ENCODE measurements at regions not wholly inside any gene's neighbourhood (a gene's known extent, or its start where the extent isn't known, plus 50 kb on each side); places are given as distances from the start of the nearest gene placed in this dataset.

GRCh38 chr10:3554121-3554522 lies 230.9 kb downstream of the KLF6 start:
- no peak for TF ChIP-seq POLR2AphosphoS5 (IDR thresholded peaks at IDR 0.05; ENCODE audit: low read depth, low read length)
- TF ChIP-seq SIN3A (IDR thresholded peaks at IDR 0.05; ENCODE audit: borderline replicate concordance, insufficient read depth, low read length) = no peak
- no peak for TF ChIP-seq FOXP2 (optimal IDR thresholded peaks at IDR 0.05; ENCODE audit: borderline replicate concordance, extremely low read depth, extremely low read length, insufficient read depth)
- no peak for TF ChIP-seq TAF1 (IDR thresholded peaks at IDR 0.05; ENCODE audit: borderline replicate concordance, insufficient read depth, low read length)
- no peak for TF ChIP-seq REST (IDR thresholded peaks at IDR 0.05; ENCODE audit: insufficient read depth in 1 of 2, low read depth in 2 of 2, low read length in 2 of 2)

- TF ChIP-seq SIN3A (IDR thresholded peaks at IDR 0.05; ENCODE audit: borderline replicate concordance, insufficient read depth, low read length) = no peak
- TF ChIP-seq REST (IDR thresholded peaks at IDR 0.05; ENCODE audit: insufficient read depth in 1 of 2, low read depth in 2 of 2, low read length in 2 of 2) = no peak
- TF ChIP-seq FOXP2 (optimal IDR thresholded peaks at IDR 0.05; ENCODE audit: borderline replicate concordance, extremely low read depth, extremely low read length, insufficient read depth) = no peak
- TF ChIP-seq POLR2AphosphoS5 (IDR thresholded peaks at IDR 0.05; ENCODE audit: low read depth, low read length) = no peak
- no peak for TF ChIP-seq TAF1 (IDR thresholded peaks at IDR 0.05; ENCODE audit: borderline replicate concordance, insufficient read depth, low read length)
Observed at GRCh38 chr10:3552281-3552680, 232.7 kb downstream of the KLF6 start.

- TF ChIP-seq FOXP2 (optimal IDR thresholded peaks at IDR 0.05; ENCODE audit: borderline replicate concordance, extremely low read depth, extremely low read length, insufficient read depth) (no peak), REST (IDR thresholded peaks at IDR 0.05; ENCODE audit: insufficient read depth in 1 of 2, low read depth in 2 of 2, low read length in 2 of 2) (no peak), TAF1 (IDR thresholded peaks at IDR 0.05; ENCODE audit: borderline replicate concordance, insufficient read depth, low read length) (no peak), SIN3A (IDR thresholded peaks at IDR 0.05; ENCODE audit: borderline replicate concordance, insufficient read depth, low read length) (no peak), POLR2AphosphoS5 (IDR thresholded peaks at IDR 0.05; ENCODE audit: low read depth, low read length) (no peak)
Observed at GRCh38 chr10:3551761-3552160, 233.2 kb downstream of the KLF6 start.

- TF ChIP-seq SIN3A (IDR thresholded peaks at IDR 0.05; ENCODE audit: borderline replicate concordance, insufficient read depth, low read length) (no peak), REST (IDR thresholded peaks at IDR 0.05; ENCODE audit: insufficient read depth in 1 of 2, low read depth in 2 of 2, low read length in 2 of 2) (no peak), FOXP2 (optimal IDR thresholded peaks at IDR 0.05; ENCODE audit: borderline replicate concordance, extremely low read depth, extremely low read length, insufficient read depth) (no peak), TAF1 (IDR thresholded peaks at IDR 0.05; ENCODE audit: borderline replicate concordance, insufficient read depth, low read length) (no peak), POLR2AphosphoS5 (IDR thresholded peaks at IDR 0.05; ENCODE audit: low read depth, low read length) (no peak)
Observed at GRCh38 chr10:3549118-3549517, 235.9 kb downstream of the KLF6 start.

- no peak for TF ChIP-seq POLR2AphosphoS5 (IDR thresholded peaks at IDR 0.05; ENCODE audit: low read depth, low read length)
- TF ChIP-seq FOXP2 (optimal IDR thresholded peaks at IDR 0.05; ENCODE audit: borderline replicate concordance, extremely low read depth, extremely low read length, insufficient read depth) = no peak
- no peak for TF ChIP-seq SIN3A (IDR thresholded peaks at IDR 0.05; ENCODE audit: borderline replicate concordance, insufficient read depth, low read length)
- no peak for TF ChIP-seq REST (IDR thresholded peaks at IDR 0.05; ENCODE audit: insufficient read depth in 1 of 2, low read depth in 2 of 2, low read length in 2 of 2)
- TF ChIP-seq TAF1 (IDR thresholded peaks at IDR 0.05; ENCODE audit: borderline replicate concordance, insufficient read depth, low read length) = no peak
Observed at GRCh38 chr10:3548702-3549101, 236.3 kb downstream of the KLF6 start.
